BJ (cell line): ENCODE measurements at regions not wholly inside any gene's neighbourhood (a gene's known extent, or its start where the extent isn't known, plus 50 kb on each side); places are given as distances from the start of the nearest gene placed in this dataset.

Experiments used
- CTCF ChIA-PET: fragments of 350-600 bp; formaldehyde crosslinking; extraction: SDS; loops from one replicate; lab custom pipeline; 2021; ENCODE audit warnings: antibody characterized with exemption, inconsistent platforms; lab: Yijun Ruan, JAX
- POLR2A ChIA-PET: fragments of 300-600 bp; sonication (Branson Sonifier 250); formaldehyde crosslinking; extraction: SDS; loops from one replicate; lab custom pipeline; 2021; ENCODE audit warnings: antibody characterized with exemption; lab: Charles Lee
- DNase-seq: peaks from one replicate; pipeline ENCODE4 v3.0.0-alpha.2; 2011; ENCODE audit warnings: low read depth
- H3K27me3 ChIP-seq: 2 replicates; pipeline ENCODE4 v1.6.0; 2011; ENCODE audit warnings: low read length; ENCODE audit not compliant: control insufficient read depth, insufficient read depth
- H3K36me3 ChIP-seq: 2 replicates; pipeline ENCODE4 v1.5.1; 2011; ENCODE audit warnings: low read length; ENCODE audit not compliant: control insufficient read depth, insufficient read depth
- H3K4me3 ChIP-seq: 2 replicates; pipeline ENCODE4 v1.5.1; 2011; ENCODE audit warnings: low read depth, mild to moderate bottlenecking, control low read depth, low read length
- CTCF ChIP-seq: IDR thresholded peaks from 2 replicates; pipeline ENCODE4 v1.5.1; 2011; ENCODE audit warnings: low read depth, mild to moderate bottlenecking, control low read depth, inconsistent platforms, low read length, moderate library complexity; ENCODE audit not compliant: insufficient read depth

- no peak for DNase-seq
- CTCF ChIA-PET = interaction anchor here (0.8 kb wide), 1 partner anchor 66 kb away, joined by 3 read pairs; no protein-coding TSS in a partner anchor
- H3K36me3 ChIP-seq = no peaks in the 10 kb centered on the region
- POLR2A ChIA-PET = no interaction called here
- TF ChIP-seq CTCF = no peak
- peaks cover 2% of the 10 kb centered on the region; the same call in 1 of the 2 replicates for H3K27me3 ChIP-seq
- H3K4me3 ChIP-seq = no peak overlapping the region
Observed at GRCh38 chr13:59587971-59588716, 575.6 kb downstream of the DIAPH3 start.

GRCh38 chr13:59588717-59589067 is 575.0 kb downstream of the DIAPH3 start:
- peaks cover 2% of the 10 kb centered on the region; the same call in 1 of the 2 replicates for H3K27me3 ChIP-seq
- H3K4me3 ChIP-seq = no peak overlapping the region
- no peak for DNase-seq
- H3K36me3 ChIP-seq = no peaks in the 10 kb centered on the region
- TF ChIP-seq CTCF = no peak
- ChIA-PET CTCF (no interaction called here), POLR2A (no interaction called here)

DNA sequence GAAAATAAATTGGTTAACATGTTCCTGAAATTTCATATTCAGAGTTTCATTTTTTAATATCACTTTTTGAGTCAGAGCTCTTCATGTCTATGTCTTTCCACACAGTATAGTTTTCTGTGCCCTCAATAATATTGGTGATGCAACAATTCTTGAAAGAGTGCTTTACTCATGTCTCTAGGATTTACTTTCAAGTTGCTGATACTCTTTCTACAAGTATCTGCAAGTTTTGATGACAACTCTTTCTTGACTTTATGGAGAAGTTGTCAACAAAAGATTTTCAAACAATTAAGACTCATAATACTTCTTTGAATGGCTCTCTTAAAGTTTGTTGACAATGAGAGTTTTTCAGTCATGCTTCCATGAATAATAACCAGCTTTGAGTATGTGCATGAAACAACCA is 561.7 kb downstream of the DIAPH3 start:
- no peak overlapping the region for H3K4me3 ChIP-seq
- no peaks in the 10 kb centered on the region for H3K36me3 ChIP-seq
- no peak for DNase-seq
- TF ChIP-seq CTCF = no peak
- POLR2A ChIA-PET = no interaction called here
- no peaks in the 10 kb centered on the region for H3K27me3 ChIP-seq
- CTCF ChIA-PET = no interaction called here

- no peak overlapping the region for H3K4me3 ChIP-seq
- H3K27me3 ChIP-seq = no peaks in the 10 kb centered on the region
- DNase-seq = no peak
- ChIA-PET POLR2A (no interaction called here), CTCF (no interaction called here)
- no peaks in the 10 kb centered on the region for H3K36me3 ChIP-seq
- TF ChIP-seq CTCF = no peak
Observed at GRCh38 chr13:59603646-59604045, 560.1 kb downstream of the DIAPH3 start.

- no peaks in the 10 kb centered on the region for H3K36me3 ChIP-seq
- H3K4me3 ChIP-seq = no peak overlapping the region
- DNase-seq = no peak
- CTCF ChIA-PET = interaction anchor here (0.5 kb wide), 1 partner anchor 212 kb away, joined by 4 read pairs; no protein-coding TSS in a partner anchor
- TF ChIP-seq CTCF = no peak
- H3K27me3 ChIP-seq = no peaks in the 10 kb centered on the region; the same call in 1 of the 2 replicates
- POLR2A ChIA-PET = no interaction called here
Observed at GRCh38 chr13:59607172-59607571, 556.6 kb downstream of the DIAPH3 start.
